IPS-NIHi7 (cell line): ENCODE measurements at regions not wholly inside any gene's neighbourhood (a gene's known extent, or its start where the extent isn't known, plus 50 kb on each side); places are given as distances from the start of the nearest gene placed in this dataset.
"Not testable (repeated sequence)": the region's sequence is repeated elsewhere in the genome, so short reads cannot be mapped to it uniquely, and the experiment has no call there.

Experiments used
- DNase-seq: peaks from one replicate; pipeline ENCODE4 v3.0.0; 2012; ENCODE audit warnings: mixed read lengths; ENCODE audit errors: extremely low spot score

DNA sequence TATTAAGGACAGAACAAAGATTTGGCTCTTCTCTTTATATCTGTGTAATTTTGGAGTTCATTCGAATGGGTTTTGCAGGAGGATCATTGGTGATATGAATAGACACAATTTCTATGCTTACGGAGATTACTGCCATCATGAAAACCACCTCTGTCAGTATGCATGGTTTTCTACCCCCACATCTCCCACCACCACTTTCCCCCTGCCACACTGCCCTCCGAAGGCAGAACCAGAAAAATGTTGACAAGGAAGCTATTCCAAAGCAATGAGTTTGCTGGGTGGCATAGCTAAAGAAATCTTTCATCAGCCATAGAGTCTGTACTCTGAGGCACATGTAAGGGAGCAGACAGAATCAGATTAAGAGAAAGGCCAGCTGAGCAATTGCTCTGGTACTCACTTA is 567.3 kb upstream of the ACTRT1 start:
- peak; percentile 33 for DNase-seq

GRCh38 chrX:128616933-128617332 is 564.7 kb upstream of the ACTRT1 start:
- no peak for DNase-seq

GRCh38 chrX:128606817-128607216 is 554.6 kb upstream of the ACTRT1 start:
- DNase-seq: not testable (repeated sequence)

- not testable (repeated sequence) for DNase-seq
Measured at GRCh38 chrX:128606357-128606756, 554.2 kb upstream of the ACTRT1 start.

GRCh38 chrX:128601706-128602105 is 549.5 kb upstream of the ACTRT1 start:
- no peak for DNase-seq

DNA sequence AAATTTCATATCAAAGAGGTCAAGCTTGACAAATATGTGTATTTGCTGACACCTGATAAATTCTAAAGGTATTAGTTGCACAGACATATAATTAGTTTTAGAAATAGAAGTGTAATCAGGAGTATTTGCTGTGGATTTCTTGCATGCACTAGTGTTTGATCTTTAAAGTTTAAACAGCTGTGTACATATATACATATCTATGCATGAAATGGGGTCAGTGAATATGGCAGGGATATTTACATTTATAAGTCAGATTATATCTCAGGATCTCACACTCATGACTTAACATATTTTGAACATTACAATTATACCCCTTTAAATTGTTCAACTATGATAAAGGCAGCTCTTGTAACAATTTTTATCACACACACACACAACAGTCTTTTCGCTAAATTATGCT is 547.4 kb upstream of the ACTRT1 start:
- no peak for DNase-seq

DNA sequence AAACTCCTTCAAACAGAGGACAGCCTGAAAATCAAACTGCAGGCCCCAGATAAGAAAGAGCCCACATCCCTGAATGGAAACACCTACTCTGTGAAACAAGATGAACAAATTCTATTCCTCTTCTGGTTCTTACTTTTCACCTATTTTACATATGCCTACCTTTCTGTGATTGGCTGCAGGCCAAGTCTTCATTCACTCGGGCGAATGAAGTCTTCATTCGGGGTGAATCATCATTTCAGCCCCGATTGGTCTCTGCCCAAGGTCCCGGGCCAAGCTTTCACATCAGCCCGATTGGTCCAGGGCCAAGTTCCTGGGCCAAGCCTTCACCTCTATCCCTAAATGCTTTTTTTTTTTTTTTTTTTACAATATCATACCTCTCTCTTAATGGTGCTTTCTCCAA is 529.8 kb upstream of the ACTRT1 start:
- DNase-seq: no peak

- DNase-seq: no peak
Measured at GRCh38 chrX:128581615-128582014, 529.4 kb upstream of the ACTRT1 start.

DNA sequence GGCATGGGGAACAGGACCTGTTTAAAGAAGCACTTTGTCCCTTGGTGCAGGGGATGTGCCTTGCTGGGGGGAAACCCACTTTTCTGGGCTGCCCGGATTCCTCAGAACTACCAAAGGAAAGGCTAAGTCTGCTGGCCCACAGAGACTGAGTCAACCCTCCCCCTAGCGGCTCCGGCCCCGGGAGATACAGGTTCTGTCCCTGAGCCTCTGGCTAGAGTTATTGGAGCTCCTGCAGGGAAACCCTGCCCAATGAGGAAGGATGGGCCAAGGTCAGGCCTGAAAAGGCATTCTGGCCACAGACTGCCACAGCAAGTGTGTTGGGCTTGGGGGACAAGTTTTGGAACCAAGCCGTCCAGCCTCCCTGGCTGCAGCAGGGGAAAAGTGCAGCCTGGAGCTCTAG is 490.9 kb upstream of the ACTRT1 start:
- no peak for DNase-seq

GRCh38 chrX:128518508-128518907 is 466.3 kb upstream of the ACTRT1 start:
- DNase-seq: peak; percentile 62

DNA sequence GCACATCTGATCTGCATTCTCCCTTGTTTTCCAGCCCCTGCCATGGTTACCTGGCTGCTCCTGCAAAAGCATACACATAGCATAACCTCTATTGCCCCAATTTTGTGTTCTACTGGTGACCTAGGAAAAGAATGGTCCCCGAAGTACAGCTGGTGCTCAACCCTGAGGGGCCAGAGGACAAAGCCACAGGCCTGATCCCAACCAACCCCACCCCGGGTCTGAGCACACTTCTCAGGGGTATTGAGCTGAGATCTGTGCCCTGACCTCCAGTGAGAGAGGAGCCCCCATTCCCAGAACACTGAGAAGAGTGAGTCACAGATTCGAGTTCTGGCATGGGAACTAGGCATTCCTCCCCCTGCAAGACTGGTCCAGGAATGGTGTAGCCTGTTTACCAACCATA is 465.5 kb upstream of the ACTRT1 start:
- DNase-seq: no peak

DNA sequence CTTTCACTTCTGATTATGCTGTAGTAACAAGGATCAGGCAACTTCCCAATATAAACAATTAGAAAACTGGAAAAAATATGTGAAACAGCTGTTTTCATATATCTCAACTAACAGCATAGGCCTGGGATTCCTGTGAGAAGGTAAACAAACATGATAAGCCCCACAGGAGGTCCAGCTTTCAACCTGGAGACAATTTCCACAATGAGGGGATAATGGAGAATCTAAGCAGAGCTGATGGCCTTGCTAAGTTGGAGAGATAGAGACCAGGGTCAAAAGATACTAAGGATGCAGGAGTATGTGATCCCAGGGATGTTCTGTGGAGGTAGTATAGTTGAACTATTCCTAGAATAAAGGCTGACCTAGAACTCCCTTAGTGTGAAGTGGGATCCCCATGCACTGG is 452.3 kb upstream of the ACTRT1 start:
- no peak for DNase-seq

DNA sequence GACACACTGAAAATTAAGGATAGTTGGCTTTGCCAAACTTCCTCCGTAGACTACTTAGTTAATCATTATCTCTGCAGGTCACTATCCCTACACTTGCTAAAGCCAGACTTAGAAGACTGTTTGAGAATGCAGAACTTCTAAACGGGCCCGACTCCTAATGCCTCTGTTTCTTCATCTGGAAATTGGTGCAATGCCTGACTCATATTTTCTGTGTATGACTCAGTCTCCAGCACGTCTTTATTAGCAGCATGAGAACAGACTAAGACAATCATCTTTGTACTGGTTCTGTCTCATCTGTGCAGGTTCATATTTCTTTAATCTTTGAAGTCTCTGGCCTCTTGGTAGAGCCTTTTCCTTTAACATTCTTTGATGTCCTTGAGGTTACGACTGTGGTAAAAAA is 411.9 kb upstream of the ACTRT1 start:
- DNase-seq: no peak

DNA sequence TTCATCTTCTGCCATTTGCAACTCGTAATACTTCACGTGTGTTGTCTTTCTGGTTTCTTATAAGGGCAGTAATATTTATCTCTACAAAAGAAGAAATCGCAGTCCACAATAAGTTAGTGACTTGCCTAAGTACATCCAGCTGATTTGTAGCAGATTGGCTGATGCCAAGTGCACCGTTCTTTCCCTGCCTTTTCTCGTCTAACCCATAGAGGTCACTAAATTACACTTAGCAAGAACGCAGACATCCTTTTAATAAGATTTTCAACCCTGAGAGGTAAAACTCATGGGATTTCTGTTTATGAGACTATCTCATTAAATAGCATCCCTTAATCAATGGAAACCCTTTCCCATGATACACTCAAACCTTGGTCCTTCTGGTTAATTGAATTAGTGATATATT is 408.6 kb upstream of the ACTRT1 start:
- peak; percentile 42 for DNase-seq

DNA sequence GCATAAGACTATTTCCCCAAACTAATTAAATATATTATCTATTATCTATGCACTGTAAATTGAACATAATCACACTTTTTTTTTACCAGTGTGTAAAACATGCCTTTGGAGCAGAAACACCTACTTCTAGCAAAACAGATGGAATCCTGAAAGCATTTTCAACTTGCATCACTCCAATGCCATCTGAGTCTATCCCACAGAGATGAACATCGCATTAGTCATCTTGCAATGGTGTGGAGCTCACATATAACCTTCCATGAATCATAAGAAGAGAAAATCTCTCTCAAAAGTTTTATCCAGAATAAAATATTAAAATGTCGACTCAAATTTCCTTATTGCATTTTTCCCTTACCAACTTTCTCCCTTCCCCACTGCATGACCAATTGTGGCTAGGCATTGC is 406.7 kb upstream of the ACTRT1 start:
- DNase-seq: no peak

GRCh38 chrX:128457674-128458073 is 405.5 kb upstream of the ACTRT1 start:
- DNase-seq: no peak

- no peak for DNase-seq
Measured at GRCh38 chrX:128439159-128439558, 387.0 kb upstream of the ACTRT1 start.

- DNase-seq: no peak
Measured at GRCh38 chrX:128438082-128438481, 385.9 kb upstream of the ACTRT1 start.

DNA sequence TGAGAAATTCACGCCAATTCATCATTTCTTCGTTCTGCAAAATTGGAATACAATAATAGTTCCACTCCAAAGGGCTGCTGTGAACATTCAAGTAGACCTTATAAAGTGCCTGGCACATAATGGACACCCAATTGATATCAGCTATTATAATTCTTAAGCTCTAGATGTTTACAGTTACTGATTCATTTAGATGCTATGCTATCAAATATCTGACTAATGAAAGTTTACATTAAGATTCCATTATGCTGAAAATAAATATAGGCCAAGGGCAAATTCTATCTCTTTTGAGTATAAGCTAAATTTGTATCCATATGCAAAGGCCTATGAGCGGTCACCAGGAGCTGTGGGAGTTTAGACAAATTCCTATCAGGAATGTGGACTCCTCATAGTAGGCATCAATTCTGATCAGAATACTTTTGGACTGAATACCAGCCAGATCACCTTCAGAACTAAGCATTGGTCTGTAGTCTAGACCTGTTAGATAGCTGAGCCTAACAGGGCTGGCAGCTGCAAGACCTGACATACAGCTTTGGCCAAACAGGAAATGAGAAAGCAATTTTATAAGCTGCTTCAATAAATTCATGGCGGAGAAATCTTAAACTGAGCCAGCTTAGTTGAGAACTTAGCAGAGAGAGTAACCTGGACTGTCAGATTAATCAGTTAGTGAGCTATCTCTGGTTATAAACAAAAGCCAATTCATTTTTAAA is 384.3 kb upstream of the ACTRT1 start:
- DNase-seq: no peak

GRCh38 chrX:128425546-128425945 is 373.3 kb upstream of the ACTRT1 start:
- DNase-seq: no peak

DNA sequence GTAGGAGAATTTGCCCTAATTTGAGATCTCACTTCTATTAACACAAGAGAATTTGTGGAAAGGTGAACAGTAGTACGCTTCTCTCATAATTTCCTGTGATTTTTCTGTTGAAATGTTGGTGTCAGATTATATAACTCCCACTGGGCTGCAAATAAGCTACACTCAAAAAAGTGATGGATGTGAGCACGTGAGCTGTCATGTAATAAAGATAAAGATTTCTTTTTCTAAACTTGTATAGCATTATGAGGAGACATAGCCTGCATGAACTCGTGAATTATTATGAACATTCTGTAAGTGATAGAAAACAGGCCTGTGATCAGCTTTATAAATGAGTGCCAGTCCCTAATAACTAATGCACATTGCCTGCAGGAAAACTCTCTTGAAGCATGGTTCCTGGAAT is 356.6 kb upstream of the ACTRT1 start:
- DNase-seq: no peak

DNA sequence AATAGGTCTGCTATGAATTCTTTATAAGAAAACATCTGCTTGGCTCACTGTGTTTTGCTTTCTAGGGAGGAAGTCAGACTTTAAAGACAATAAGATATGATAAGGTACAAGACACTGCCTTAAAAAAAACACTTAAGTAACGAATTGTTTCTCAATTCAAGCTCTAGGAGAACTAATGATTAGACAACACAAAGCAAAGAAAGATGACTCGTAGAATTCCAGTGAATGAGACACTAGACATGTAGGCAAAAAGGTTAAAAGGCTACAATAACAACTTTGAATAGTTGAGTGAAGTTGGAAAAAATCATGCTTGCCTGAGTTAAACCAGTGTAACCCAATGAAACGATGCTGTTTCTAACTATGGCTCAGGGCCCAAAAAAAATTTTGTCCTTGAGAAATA is 344.4 kb upstream of the ACTRT1 start:
- no peak for DNase-seq

DNA sequence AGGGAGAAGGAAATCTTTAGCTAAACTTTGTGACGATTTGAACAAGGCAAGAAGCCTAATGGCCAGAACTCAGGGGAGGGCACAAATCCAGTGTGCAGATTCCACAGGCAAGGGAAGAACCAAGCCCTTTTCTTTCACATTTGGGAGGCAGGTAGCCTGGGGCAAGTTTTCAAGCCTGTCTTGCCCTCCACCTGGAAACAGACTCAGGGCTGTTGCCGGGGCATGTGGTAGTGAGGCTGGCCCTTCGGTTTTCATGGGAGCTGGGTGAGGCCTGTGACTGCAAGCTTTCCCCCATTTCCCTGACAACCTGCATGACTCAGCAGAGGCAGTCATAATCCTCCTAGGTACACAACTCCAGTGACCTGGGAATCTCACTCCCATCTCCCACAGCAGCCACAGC is 331.6 kb upstream of the ACTRT1 start:
- DNase-seq: not testable (repeated sequence)

- no peak for DNase-seq
Measured at GRCh38 chrX:128365492-128365891, 313.3 kb upstream of the ACTRT1 start.
